ENCODE measurements at regions not wholly inside any gene's neighbourhood (a gene's known extent, or its start where the extent isn't known, plus 50 kb on each side); places are given as distances from the start of the nearest gene placed in this dataset.

GRCh38 chr3:106729481-106729880 lies 647.8 kb upstream of the CCDC54 start:
- Histone ChIP-seq H3K27ac (no peak overlapping the region), H3K4me1 (no peaks in the 10 kb centered on the region), H3K4me3 (no peak overlapping the region), H3K36me3 (no peaks in the 10 kb centered on the region), H3K27me3 (ENCODE audit: low read depth) (no peaks in the 10 kb centered on the region), H3K9me3 (no peaks in the 10 kb centered on the region)
- DNase-seq (no peak), ATAC-seq (no peak)
- TF ChIP-seq CTCF (IDR thresholded peaks at IDR 0.05) = no peak
- intact Hi-C loops (cut with DNase I) = no loop called here

GRCh38 chr3:106731230-106731629 lies 646.0 kb upstream of the CCDC54 start:
- Histone ChIP-seq H3K4me1 (no peaks in the 10 kb centered on the region), H3K27ac (no peak overlapping the region), H3K4me3 (no peak overlapping the region), H3K27me3 (ENCODE audit: low read depth) (no peaks in the 10 kb centered on the region), H3K9me3 (no peaks in the 10 kb centered on the region), H3K36me3 (no peaks in the 10 kb centered on the region)
- no peak for DNase-seq
- no peak for TF ChIP-seq CTCF (IDR thresholded peaks at IDR 0.05)
- ATAC-seq = no peak
- intact Hi-C loops (cut with DNase I) = no loop called here

GRCh38 chr3:106734712-106735111 lies 642.5 kb upstream of the CCDC54 start:
- TF ChIP-seq CTCF (IDR thresholded peaks at IDR 0.05) = no peak
- ATAC-seq = no peak
- no peak overlapping the region for H3K4me3 ChIP-seq
- intact Hi-C loops (cut with DNase I) = no loop called here
- H3K4me1 ChIP-seq = no peaks in the 10 kb centered on the region
- H3K27ac ChIP-seq = no peak overlapping the region
- H3K27me3 ChIP-seq (ENCODE audit: low read depth) = no peaks in the 10 kb centered on the region
- H3K36me3 ChIP-seq = no peaks in the 10 kb centered on the region
- H3K9me3 ChIP-seq = no peaks in the 10 kb centered on the region
- no peak for DNase-seq

- intact Hi-C loops (cut with DNase I) = no loop called here
These were observed 640.0 kb upstream of the CCDC54 start for GRCh38 chr3:106737265-106737664.

GRCh38 chr3:106740116-106740515 lies 637.1 kb upstream of the CCDC54 start:
- H3K36me3 ChIP-seq = no peaks in the 10 kb centered on the region
- H3K27me3 ChIP-seq (ENCODE audit: low read depth) = no peaks in the 10 kb centered on the region
- H3K4me3 ChIP-seq = no peak overlapping the region
- no peaks in the 10 kb centered on the region for H3K9me3 ChIP-seq
- no peak for ATAC-seq
- DNase-seq = no peak
- H3K4me1 ChIP-seq = no peaks in the 10 kb centered on the region
- no peak overlapping the region for H3K27ac ChIP-seq
- no peak for TF ChIP-seq CTCF (IDR thresholded peaks at IDR 0.05)
- intact Hi-C loops (cut with DNase I) = no loop called here

More at GRCh38 chr3:106737265-106737664, 640.0 kb upstream of the CCDC54 start:
- TF ChIP-seq CTCF (IDR thresholded peaks at IDR 0.05) = no peak
- Histone ChIP-seq H3K27me3 (ENCODE audit: low read depth) (no peaks in the 10 kb centered on the region), H3K36me3 (no peaks in the 10 kb centered on the region), H3K27ac (no peak overlapping the region), H3K9me3 (no peaks in the 10 kb centered on the region), H3K4me1 (no peaks in the 10 kb centered on the region), H3K4me3 (no peak overlapping the region)
- DNase-seq = no peak
- no peak for ATAC-seq

Data from lower lobe of right lung (tissue), 2 donors.